ENCODE measurements at regions not wholly inside any gene's neighbourhood (a gene's known extent, or its start where the extent isn't known, plus 50 kb on each side); places are given as distances from the start of the nearest gene placed in this dataset.

DNA sequence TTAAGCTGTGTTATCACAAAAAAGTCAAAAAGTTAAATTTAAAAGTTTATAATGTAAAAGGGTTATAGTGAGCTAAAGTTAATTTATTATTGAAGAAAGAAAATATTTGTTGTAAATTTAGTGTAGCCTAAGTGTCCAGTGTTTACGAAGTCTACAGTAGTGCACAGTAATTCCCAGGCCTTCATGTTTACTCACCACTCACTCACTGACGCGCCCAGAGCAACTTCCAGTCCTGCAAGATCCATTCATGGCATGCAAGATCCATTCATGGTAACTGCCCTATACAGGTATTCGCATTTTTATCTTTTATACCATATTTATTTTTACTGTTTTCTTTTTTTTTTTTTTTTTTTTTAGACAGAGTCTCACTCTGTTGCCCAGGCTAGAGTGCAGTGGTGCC, 69.5 kb downstream of the TPRA1 start:
- no peak for DNase-seq
- TF ChIP-seq EP300 (IDR thresholded peaks at IDR 0.05; ENCODE audit: low read depth): no peak
- TF ChIP-seq, protein P1, sequence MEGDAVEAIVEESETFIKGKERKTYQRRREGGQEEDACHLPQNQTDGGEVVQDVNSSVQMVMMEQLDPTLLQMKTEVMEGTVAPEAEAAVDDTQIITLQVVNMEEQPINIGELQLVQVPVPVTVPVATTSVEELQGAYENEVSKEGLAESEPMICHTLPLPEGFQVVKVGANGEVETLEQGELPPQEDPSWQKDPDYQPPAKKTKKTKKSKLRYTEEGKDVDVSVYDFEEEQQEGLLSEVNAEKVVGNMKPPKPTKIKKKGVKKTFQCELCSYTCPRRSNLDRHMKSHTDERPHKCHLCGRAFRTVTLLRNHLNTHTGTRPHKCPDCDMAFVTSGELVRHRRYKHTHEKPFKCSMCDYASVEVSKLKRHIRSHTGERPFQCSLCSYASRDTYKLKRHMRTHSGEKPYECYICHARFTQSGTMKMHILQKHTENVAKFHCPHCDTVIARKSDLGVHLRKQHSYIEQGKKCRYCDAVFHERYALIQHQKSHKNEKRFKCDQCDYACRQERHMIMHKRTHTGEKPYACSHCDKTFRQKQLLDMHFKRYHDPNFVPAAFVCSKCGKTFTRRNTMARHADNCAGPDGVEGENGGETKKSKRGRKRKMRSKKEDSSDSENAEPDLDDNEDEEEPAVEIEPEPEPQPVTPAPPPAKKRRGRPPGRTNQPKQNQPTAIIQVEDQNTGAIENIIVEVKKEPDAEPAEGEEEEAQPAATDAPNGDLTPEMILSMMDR (IDR thresholded peaks at IDR 0.05): no peak
- TF ChIP-seq POLR2A (IDR thresholded peaks at IDR 0.05): no peak
- no peak for TF ChIP-seq POLR2AphosphoS5 (IDR thresholded peaks at IDR 0.05)
- no peak overlapping the region for H3K4me3 ChIP-seq
- WGBS, 2 donors (ENCODE audit: low coverage in 1 of 2): 51 to 60% methylated on average over 4 of the region's 4 CpGs
- intact Hi-C loops (cut with DNase I; ENCODE audit: low total_unique reads) (no loop called here), in situ Hi-C loops (cut with MboI; ENCODE audit: low pct_ligation_motif_present in 1 of 4, low pct_unique_long_range_greater_than_20kb in 1 of 4, low sequenced_read_pairs in 3 of 4) (no loop called here)
- H3K27me3 ChIP-seq: peaks cover 5% of the 10 kb centered on the region
- H3K9me3 ChIP-seq: no peaks in the 10 kb centered on the region
- H3K4me1 ChIP-seq: no peaks in the 10 kb centered on the region
- no peaks in the 10 kb centered on the region for H3K36me3 ChIP-seq
- H3K27ac ChIP-seq: no peak overlapping the region

DNA sequence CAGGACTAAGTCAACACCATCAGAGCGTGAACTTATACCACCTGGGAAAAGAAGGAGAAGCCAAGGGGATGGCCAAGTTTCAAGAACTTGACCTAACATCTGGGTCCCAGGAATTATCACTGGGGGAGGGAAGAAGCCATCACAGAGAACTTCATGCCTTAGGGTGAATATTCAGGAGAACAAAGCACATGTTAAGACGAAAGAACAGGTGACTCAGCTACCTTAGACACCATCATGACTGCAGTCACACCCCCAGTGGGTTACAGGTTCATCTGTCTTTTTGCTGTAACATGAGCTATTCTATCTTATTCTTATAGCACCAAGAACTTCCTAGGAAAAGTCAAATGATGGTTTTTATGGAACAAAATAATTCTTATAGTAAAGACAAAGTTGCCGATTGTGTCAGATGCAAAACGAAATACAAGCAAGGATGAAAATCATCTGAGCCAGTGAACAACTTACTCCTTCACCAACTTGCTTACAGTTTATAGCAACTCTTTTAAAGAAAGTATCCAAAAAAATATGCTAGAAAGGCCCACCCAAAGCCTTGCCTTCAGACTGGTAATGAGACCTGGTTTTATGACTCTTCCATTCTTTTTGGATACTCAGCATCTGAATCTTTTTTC, 72.0 kb downstream of the TPRA1 start:
- Histone ChIP-seq H3K27me3 (no peaks in the 10 kb centered on the region), H3K36me3 (no peaks in the 10 kb centered on the region), H3K27ac (no peak overlapping the region), H3K9me3 (no peaks in the 10 kb centered on the region), H3K4me1 (no peaks in the 10 kb centered on the region), H3K4me3 (no peak overlapping the region)
- in situ Hi-C loops (cut with MboI; ENCODE audit: low pct_ligation_motif_present in 1 of 4, low pct_unique_long_range_greater_than_20kb in 1 of 4, low sequenced_read_pairs in 3 of 4): no loop called here
- WGBS, 2 donors (ENCODE audit: low coverage in 1 of 2): 89 to 97% methylated on average over 2 to 4 of the region's 4 CpGs
- intact Hi-C loops (cut with DNase I; ENCODE audit: low total_unique reads): no loop called here
- DNase-seq: no peak
- TF ChIP-seq POLR2AphosphoS5 (IDR thresholded peaks at IDR 0.05) (no peak), EP300 (IDR thresholded peaks at IDR 0.05; ENCODE audit: low read depth) (no peak), POLR2A (IDR thresholded peaks at IDR 0.05) (no peak)
- TF ChIP-seq, protein P1 (IDR thresholded peaks at IDR 0.05): no peak

DNA sequence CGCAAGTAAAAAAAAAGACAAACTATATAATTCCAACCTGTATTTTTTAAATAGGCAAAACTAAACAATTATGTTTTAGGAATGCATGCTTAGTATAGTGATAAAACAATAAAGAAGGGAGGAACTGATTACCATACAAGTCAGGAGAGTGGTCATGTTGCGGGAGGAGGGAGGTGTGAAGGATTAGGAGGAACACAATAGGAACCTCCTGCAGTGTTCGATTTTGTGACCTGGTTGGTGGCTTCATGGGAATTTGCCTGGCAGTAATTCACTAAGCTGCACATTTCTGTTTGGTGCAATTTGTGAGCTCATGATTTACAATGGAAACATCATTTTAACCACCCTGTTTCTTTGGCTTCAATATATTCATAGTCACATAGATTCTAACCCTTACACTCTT, 78.3 kb downstream of the TPRA1 start:
- in situ Hi-C loops (cut with MboI; ENCODE audit: low pct_ligation_motif_present in 1 of 4, low pct_unique_long_range_greater_than_20kb in 1 of 4, low sequenced_read_pairs in 3 of 4) (no loop called here), intact Hi-C loops (cut with DNase I; ENCODE audit: low total_unique reads) (no loop called here)
- no peaks in the 10 kb centered on the region for H3K27me3 ChIP-seq
- H3K4me3 ChIP-seq: no peak overlapping the region
- WGBS, 2 donors (ENCODE audit: low coverage in 1 of 2): 32 to 65% methylated on average over 3 of the region's 3 CpGs
- no peak overlapping the region for H3K27ac ChIP-seq
- H3K36me3 ChIP-seq: no peaks in the 10 kb centered on the region
- no peaks in the 10 kb centered on the region for H3K4me1 ChIP-seq
- no peak for TF ChIP-seq POLR2AphosphoS5 (IDR thresholded peaks at IDR 0.05)
- no peaks in the 10 kb centered on the region for H3K9me3 ChIP-seq
- DNase-seq: no peak

DNA sequence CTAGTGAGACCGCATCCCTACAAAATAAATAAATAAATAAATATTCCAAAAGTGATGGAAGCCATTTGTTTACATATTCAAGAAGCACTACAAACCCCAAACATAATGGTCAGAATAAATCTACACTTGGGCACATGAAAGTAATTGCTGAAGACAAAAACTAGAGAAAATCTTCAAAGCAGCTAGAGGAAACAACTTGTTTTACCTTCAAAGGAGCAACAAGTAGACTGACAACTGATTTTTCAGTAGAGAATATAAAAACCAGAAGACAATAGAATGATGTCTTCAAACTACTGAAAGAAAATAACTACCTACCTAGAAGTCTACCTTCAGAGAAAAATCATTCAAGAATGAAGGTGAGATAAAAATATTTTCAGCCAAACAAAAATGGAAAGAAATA, 89.4 kb downstream of the TPRA1 start:
- H3K4me3 ChIP-seq: no peak overlapping the region
- peaks cover 5% of the 10 kb centered on the region for H3K27me3 ChIP-seq
- TF ChIP-seq EP300 (IDR thresholded peaks at IDR 0.05; ENCODE audit: low read depth): no peak
- no peak for TF ChIP-seq POLR2AphosphoS5 (IDR thresholded peaks at IDR 0.05)
- TF ChIP-seq POLR2A (IDR thresholded peaks at IDR 0.05): no peak
- TF ChIP-seq, protein P1 (IDR thresholded peaks at IDR 0.05): no peak
- no peaks in the 10 kb centered on the region for H3K36me3 ChIP-seq
- H3K27ac ChIP-seq: no peak overlapping the region
- peaks cover 2 to 14% of the 10 kb centered on the region in 2 donors for H3K9me3 ChIP-seq
- no peaks in the 10 kb centered on the region for H3K4me1 ChIP-seq
- DNase-seq: no peak
- intact Hi-C loops (cut with DNase I; ENCODE audit: low total_unique reads) (no loop called here), in situ Hi-C loops (cut with MboI; ENCODE audit: low pct_ligation_motif_present in 1 of 4, low pct_unique_long_range_greater_than_20kb in 1 of 4, low sequenced_read_pairs in 3 of 4) (no loop called here)
- 82 to 87% methylated on average over 1 of the region's 1 CpG for WGBS, 2 donors (ENCODE audit: low coverage in 1 of 2)

DNA sequence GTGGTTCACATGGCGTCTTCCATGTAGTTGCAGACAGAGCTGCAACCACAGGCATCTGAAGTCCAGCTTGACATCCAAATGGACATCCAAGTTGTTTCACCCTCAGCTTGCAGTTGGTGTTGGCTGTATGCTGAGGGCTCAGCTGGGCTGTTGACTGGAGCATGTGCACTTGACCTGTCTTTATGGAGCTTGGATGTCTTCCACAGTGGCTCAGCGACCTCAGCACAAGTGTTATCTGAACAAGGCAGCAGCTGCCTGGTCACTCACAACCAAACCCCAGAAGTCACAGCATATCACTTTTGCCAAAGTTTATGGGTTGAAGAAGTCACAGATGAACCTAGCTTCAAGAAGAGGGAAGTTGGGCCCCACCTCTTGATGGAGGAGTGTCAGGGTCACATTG, 92.9 kb downstream of the TPRA1 start:
- Histone ChIP-seq H3K4me1 (no peaks in the 10 kb centered on the region), H3K27me3 (no peaks in the 10 kb centered on the region), H3K9me3 (peaks cover 2 to 10% of the 10 kb centered on the region in 2 donors), H3K4me3 (no peak overlapping the region), H3K36me3 (no peaks in the 10 kb centered on the region), H3K27ac (no peak overlapping the region)
- TF ChIP-seq POLR2A (IDR thresholded peaks at IDR 0.05): no peak
- TF ChIP-seq, protein P1 (IDR thresholded peaks at IDR 0.05): no peak
- no peak for TF ChIP-seq EP300 (IDR thresholded peaks at IDR 0.05; ENCODE audit: low read depth)
- TF ChIP-seq POLR2AphosphoS5 (IDR thresholded peaks at IDR 0.05): no peak
- intact Hi-C loops (cut with DNase I; ENCODE audit: low total_unique reads) (no loop called here), in situ Hi-C loops (cut with MboI; ENCODE audit: low pct_ligation_motif_present in 1 of 4, low pct_unique_long_range_greater_than_20kb in 1 of 4, low sequenced_read_pairs in 3 of 4) (no loop called here)
- no peak for DNase-seq
- 82% methylated on average over 2 of the region's 2 CpGs; no CpG with 5 or more reads in 1 of the 2 donors for WGBS, 2 donors (ENCODE audit: low coverage in 1 of 2)
